Loucy (cell line): ENCODE measurements at regions not wholly inside any gene's neighbourhood (a gene's known extent, or its start where the extent isn't known, plus 50 kb on each side); places are given as distances from the start of the nearest gene placed in this dataset.

ENCODE experiments used
- CTCF ChIP-seq: fragments of 200-600 bp; sonication (generic); conservative IDR thresholded peaks from 2 replicates; pipeline ENCODE4 v1.5.1; 2014; ENCODE audit warnings: mild to moderate bottlenecking, antibody characterized with exemption, low read length
- EZH2phosphoT487 ChIP-seq: fragments of 200-600 bp; IDR thresholded peaks from 2 replicates; pipeline ENCODE4 v1.6.1; 2018; ENCODE audit warnings: antibody characterized with exemption, mild to moderate bottlenecking, moderate library complexity, borderline replicate concordance

GRCh38 chr14:82126006-82126405, 592.4 kb upstream of the SEL1L start:
- TF ChIP-seq CTCF, result no peak
- TF ChIP-seq EZH2phosphoT487, result no peak
